Activated CD8-positive, alpha-beta memory T cell treated with anti-CD3 and anti-CD28 coated beads for 4 hours (primary cell): ENCODE measurements at regions not wholly inside any gene's neighbourhood (a gene's known extent, or its start where the extent isn't known, plus 50 kb on each side); places are given as distances from the start of the nearest gene placed in this dataset.

Experiments used
- DNase-seq, 2 donors: peaks; one replicate each; pipeline ENCODE4 v3.0.0-alpha.2; 2020; ENCODE audit warnings: low read depth in 2 of 2

DNA sequence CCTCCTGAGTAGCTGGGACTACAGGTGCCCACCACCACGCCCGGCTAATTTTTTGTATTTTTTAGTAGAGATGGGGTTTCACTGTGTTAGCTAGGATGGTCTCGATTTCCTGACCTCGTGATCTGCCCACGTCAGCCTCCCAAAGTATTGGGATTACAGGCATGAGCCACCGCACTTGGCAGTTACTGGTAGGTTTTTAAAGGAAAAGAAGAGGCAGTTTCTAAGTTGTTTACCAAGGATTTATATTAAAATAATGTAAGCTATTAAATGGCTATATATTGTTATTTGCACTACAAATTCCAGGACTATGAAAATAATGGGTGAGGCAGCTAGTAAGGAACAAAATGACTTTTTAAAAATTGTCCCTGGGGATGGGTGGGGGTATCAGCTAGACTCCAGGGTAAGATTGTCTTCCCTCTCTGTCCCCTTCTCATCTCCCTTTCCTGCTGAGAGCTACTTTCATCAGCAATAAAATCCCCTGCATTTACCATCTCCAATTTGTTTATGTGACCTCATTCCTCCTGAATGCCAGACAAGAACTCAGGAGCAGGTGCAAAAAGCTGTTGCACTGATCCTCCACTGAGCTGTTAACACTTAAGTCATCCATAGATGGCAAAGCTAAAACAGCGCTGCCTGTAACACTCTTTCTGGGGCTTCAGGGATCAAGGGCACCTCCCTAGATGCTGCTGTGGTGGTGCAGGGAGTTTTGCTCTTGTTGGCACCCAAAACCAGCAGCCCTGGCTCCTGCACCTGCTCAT, 165.2 kb downstream of the ZPLD1 start:
- DNase-seq: no peak

DNA sequence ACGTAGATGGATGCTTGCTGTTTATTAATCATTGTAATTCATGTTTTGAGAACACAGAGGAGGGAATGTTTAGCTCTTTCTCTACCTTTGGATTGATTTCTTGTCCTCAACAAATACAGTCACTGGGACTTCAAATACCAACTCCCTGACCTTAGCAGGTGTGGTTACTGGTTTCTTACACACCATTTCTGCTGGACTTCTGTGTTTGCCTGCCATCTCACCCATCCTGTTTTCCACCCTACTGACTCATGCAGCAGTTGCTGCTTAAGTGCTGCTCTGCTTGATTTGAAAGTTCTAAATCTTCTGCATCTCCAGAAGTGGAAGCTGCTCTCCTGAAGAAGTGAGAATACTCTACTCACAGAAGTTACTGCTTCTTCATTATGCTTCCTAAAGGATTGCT, 170.3 kb downstream of the ZPLD1 start:
- no peak for DNase-seq

DNA sequence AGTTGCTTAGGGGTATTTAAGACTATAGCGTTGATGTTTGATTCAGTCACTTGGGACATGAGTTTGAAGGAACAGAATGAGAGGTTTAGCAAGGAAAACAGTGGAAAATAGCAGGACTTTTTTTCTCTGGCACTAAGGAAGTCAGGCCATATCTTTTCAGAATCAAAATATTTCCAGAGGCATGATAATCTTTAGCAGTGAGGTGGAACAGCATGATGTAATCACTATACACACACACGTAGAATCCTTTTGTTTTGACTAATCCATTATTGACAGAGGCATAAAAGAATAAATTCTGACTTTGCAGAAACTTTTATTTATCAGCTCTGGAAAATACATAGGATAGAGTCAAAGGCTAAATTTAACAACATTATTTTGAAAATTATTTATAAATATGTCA, 174.1 kb downstream of the ZPLD1 start:
- no peak for DNase-seq

DNA sequence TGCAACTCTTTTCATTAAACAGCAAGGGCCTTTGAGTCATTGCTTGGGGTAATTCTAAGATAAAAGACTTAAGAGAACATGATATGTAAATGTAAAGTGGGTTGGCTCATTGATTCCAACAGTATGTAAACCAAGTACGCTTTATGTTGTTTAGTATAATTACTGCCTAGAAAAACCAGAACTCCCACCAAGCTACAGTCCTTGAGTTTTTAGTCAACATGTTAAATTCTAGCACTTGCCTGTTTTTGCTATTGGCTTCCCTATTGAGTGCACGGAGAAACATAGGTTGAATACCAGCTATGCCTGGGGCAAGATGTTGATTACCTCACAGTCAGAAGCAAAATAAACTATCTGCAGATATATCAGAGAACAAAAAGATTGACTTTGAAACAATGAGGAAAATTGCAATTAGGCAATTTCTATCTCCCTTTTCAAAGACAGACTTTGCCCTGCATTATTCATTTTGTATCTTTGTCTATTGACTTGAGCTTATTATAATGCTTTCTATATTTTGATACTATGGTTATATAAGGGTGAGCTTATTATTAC, 179.3 kb downstream of the ZPLD1 start:
- no peak for DNase-seq

DNA sequence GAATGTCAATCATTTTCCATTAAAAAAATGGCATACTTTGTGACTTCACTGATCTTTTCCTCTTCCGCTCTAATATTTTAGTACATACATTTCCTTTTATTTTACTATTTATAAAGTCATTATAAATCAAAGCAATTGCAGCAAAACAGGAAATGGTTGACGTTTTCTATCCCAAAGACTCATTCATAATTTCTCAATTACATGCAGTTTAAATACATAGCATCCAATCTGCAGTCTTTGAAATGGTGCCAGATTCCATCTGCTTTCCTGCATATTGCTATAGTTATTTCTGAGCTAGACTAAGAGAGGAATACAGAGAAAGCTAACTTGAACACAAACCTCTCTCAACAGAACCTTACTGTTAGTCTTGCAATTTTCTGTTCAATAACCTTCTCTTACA, 179.8 kb downstream of the ZPLD1 start:
- DNase-seq: no peak

DNA sequence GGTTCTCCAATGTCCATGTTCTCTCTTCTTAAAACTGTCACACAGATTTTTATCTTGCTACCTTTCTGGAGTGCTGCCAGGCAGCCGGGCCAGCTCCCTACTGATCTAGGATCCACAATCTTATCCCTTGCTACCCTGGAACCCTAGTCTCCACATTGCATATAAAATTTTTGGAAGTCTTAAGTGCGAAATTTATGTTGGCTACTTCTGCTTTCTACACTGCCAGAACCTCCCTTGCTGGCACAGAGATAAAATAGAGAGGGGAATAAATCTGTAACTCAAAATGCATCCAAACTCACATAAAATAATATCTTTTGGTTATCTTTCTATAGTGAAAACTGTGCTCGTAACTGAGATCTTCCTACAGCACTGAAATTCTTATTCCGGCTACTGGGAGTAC, 182.6 kb downstream of the ZPLD1 start:
- no peak for DNase-seq

DNA sequence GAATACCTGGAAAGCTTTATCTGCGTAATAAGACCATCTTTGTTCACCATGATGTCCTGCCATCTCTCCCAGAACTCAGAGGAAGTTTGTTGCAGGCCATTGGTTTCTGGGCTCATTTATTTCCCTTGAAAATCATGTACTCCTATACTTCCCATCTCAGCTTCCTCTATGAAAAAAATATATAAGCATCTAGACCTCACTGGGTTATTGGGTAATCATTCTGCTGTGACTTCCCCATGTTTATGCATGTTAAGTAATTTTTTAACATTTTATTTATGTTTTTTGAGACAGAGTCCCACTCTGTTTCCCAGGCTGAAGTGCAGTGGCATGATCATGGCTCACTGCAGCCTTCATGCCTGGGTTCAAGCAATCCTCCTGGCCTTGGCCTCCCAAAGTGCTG, 184.5 kb downstream of the ZPLD1 start:
- no peak for DNase-seq

DNA sequence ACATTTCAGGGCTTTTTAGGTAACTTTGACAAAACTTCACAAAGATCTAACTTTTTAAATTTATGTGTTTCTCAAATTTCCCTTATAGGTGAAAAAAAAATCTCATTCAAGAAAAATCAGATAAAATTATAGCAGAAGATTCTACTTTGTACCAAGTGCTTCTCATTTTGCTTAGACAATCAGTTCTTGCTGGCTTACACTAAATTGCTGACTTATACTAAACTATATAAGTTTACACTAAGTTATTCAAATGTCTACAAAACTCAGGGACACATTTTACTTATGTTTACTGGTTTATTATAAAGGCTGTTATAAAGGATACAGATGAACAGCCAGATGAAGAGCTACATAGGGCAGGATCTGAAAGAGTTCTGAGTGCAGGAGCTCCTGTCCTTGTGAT, 195.1 kb downstream of the ZPLD1 start:
- DNase-seq: no peak

DNA sequence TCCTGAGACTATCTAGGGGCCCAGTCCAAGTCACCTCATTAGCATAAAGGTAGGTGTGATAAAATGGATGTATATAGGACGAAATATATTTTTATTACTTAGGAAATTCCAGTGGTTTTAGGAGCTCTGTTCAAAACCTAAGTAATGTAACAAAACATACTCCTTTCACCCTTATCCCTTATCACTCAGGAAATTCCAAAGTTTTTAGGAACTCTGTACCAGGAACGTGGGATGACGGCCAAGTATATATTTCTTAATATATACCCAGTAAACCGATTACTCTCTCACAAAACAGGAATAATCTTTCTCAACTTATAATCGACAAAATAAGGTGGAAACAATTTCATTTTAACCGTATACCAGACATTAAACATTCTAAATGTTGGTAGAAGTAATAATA, 195.7 kb downstream of the ZPLD1 start:
- no peak for DNase-seq

DNA sequence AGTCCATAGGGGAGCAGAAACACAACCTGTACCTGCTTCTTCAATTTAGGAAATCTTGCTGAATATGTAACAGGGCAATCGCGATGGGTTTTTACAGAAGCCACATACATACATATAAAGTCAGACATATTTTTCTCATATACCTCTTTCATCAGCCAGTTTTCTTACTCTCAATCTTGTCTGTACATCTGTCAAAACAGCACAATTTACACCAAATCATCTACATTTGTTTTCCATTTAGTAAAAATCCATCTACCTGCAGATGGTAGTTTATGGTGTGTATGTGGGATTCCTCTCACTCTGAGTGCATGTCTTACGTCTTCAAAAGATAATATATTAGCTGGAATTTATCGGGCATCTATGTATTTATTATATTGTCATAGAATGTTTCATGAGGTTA, 208.7 kb downstream of the ZPLD1 start:
- DNase-seq: no peak

DNA sequence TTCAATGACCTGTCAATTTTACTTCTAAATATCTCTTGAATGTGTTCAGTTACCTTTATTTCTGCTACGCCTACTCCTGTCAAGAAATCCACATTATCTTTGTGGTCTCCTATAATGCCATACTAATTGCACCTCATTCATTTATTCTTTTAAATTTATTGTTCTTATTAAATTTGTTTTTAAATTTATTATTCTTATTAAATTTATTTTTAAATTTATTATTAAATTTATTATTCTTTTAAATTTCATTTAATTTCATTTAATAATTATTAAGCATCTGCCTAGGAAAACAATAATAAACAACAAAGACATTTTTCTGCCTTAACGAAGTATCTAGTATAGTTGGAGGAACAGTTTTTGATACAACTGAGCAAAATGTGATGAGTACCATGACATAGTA, 211.7 kb downstream of the ZPLD1 start:
- DNase-seq: no peak

DNA sequence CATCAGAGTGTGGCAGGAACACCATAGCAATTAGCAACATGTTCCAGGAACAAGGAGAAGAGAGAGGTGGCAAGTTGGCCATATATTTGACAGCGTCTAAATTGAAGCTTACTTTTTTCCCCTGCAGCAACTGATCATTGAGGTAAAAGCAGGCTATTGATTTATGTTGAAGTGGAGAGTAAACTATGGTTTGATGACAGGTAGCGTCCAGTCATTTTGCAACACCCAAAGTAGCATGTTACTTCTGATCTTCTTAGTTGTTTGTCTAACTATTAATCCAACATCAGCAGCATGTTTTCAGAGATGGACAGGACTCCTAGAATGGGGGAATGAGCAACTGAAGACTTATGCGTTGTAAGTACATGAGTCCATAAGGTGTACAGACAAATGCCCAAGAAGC, 225.8 kb downstream of the ZPLD1 start:
- no peak for DNase-seq

DNA sequence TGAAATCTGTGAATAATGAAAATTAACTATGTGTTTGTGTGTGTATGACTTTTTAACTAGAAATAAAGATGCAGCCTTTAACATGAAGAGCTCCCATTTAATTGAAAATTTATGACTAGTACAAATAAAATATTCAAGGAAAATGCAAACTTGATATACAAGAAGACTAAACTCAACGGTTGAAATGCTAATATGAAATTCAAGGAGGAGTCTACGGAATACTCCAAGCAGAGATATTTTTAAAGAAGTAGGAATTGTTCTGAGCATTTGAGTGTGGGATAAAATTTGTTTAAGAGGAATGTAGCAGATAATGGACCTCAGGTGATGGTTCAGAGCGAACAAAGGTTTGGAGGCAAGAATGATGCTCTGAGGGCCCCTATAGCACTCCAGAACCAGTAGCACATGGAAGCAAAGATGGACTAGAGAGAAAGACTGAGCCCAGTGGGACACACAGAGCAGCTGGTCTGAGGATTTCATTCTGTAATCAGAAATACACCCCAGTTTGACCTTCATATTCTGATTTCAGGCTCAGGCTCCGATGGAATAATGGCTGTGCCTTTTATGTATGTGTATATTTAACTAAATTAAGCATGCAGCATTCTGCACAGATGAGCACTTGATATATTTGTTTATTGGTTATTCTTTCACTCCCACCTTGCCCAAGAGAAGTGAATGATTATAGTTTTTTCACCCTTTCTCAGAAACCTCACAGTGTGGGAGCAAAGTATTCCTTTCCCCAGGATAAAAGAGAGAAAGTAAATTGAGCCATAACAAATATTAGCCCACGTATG, 227.1 kb downstream of the ZPLD1 start:
- no peak for DNase-seq

DNA sequence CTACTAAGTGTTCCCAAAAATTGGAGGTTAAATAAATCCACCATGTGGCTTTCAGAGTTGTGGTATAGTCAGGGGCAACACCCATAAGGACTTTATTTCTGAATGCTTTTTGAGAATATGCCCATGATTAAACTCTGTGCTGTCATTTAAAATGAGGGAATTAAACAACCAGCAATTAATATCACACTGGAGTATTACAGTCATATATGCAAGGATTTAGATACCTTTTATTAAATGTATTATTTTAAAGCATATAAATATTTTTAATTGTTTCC, 227.6 kb downstream of the ZPLD1 start:
- DNase-seq: no peak

DNA sequence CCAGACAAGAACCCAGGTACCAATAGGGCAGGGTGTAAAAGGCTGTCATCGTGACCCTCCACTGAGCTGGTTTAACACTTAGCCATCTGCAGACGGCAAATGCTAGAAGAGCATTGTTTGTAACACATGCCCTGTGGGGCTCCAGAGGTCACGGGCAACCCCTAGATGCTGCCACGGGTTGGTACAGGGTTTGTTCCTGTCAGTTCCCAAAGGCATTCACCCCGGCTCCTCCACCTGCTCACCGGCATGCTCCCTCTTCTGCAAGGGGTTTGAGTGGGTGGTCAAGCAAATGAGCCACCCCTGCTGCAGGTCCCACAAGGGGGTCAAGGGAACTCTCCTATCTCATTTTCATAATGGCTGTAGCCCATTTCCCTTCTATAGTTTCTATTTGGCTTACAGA, 229.3 kb downstream of the ZPLD1 start:
- DNase-seq: no peak

DNA sequence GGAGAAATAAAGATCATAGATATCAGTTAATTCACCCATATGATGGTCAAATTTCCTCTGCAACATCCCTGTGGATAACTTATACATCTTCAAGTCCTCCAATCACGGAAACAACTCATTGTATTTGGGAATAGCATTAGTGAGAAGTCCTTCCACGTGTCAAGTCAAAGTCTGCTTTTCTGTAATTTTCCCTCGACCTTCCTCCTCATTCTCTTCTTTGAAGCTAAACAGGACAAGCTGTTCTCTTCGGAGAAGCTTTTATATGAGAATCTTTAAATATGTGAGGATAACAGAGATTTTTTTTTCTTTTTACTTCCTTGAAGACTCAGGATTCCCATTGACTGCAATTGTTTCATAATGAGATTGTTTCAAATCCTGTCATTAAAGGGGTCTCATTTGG, 230.4 kb downstream of the ZPLD1 start:
- no peak for DNase-seq

DNA sequence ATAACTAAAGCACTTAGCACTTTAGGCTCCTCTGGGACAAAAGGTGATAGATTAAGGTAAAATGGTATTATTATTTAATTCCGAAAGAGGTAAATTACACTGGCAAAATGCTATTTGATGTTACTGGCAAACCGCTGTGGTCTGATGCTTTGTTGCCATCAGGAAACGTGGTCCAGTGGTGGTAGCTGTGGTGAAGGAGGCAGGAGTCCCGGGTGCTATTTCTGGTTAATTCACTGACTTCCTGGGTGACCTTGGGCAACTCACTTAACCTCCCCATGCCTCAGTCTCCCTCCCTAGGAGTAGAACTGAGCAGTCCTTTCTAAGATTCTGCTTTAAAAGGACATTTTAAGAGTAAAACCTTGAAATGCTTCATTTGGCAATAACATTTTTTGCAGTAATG, 233.4 kb downstream of the ZPLD1 start:
- no peak for DNase-seq

DNA sequence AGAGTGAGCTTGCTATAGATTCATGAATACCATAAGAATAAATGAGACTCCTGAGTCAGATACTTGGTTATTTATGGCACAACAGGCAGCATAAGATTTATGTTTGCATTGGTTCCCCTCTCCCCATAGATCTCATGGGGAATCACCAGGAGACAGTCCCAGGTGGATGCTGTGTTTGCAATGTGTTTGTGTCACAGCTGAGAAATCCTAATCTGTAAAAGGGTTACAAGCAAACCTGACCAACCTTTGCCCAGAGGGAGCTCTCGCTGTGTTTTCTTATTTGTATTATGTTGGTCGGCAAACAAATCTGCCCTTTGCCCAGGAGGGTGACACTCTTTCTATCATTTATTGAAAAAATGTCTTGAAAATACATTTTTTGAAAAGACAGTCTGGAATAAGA, 236.2 kb downstream of the ZPLD1 start:
- DNase-seq: no peak

DNA sequence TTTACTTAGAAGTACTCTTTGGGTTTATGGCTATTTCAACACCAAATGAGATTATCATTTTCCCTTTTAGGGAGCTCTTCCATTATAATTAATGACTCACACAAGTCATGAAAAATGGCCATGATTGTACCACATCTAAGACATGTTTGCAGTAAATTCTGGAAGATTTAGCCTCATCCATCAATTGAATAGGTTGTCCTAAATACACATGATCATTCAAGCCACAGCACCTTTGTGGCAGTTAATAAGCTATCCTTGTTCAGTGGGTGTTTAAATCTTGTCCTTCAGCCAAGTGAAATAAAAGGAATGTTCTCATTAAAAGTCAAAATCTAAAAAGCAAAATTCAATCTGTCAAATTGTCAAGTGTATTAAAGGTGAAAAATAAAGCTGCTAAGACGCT, 237.5 kb downstream of the ZPLD1 start:
- no peak for DNase-seq

DNA sequence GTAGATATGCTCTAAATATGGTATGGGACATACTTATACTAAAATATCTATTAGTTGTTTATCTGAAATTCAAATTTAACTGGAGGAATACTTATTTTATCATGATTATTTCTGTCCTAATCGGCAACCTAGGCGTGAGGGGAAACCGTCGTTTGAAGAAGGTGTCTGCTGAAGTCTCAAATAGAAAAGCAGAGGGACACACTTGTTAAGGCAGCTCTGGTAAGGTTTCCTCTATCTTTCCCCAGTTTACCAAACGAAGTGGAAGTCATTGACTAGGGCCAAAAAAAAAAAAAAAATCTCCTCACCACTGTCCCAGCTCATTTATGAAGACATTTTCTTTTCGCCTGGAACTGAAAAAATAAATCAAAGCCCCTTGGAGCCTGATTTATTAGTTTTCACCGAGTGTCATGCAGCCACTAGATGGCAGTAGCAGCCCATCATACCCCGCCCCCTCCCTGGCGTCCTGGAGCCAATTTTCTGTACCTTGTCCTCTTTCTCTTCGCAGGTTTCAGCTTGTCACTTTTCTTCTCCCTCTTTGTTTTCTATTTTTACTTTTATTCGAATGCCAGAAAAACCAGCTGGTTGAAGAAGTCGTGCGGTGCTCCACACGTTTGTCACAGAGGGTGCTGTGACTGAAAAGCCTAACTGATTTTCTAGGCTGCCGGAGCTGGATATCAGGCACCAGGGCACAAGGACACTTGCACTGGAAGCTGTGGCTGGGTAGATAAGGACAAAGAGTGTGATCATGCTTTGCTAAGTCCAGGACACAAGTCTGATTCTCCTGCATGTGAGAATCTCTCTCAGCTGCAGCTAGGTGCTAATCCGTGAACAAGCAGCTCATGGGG, 238.7 kb downstream of the ZPLD1 start:
- DNase-seq: peak; percentile 11 to 17

DNA sequence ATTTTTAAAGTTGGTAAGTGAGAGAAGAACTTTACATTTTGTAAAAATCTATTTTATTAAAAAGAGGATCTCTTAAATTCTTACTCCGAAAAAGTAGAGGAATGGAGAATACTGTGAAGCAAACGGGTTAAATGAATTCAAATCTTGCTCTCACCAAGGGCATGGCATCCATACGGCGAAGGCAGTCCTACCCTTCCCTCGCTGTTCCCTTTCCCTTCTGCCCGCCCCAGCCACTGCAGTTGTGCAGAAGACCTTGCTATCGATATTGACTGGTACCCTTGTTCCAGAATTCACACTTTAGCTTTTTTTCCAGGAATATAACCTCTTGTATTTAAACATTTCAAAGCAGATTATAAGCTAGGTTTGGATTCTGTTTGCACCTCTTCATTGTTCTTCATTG, 239.5 kb downstream of the ZPLD1 start:
- no peak for DNase-seq

DNA sequence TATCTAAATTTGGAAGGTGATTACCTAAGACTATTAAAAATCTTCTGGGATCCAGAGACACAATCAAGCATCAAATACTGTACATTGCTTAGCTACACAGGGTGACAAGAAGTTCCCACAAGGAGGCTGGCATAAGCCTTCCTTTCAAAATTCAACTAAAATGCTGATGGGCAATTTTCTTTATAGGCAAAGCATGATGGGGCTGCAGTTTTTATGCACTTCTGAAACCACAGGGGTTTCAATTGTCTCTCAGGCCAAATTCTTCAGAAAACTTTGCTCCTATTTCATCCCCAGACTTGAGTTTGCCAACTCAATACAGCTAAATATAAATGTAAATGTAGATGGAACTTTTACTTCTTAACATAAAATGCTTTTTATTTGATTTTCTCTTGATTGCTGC, 241.6 kb downstream of the ZPLD1 start:
- DNase-seq: no peak

DNA sequence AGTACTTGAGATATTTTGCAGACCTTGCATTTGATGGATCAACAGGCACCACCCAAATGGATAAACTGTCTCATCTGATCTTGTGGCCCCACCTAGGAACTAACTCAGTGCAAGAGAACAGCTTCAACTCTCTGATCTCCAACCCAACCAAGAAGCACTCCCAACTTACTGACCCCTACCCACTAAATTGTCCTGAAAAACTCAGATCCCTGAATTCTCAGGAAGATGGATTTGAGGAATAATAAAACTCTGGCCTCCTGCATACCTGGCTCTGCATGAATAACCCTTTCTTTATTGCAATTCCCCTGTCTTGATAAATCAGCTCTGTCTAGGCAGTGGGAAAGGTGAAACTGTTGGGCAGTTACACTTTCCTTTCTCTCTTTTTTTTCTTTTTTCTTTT, 247.9 kb downstream of the ZPLD1 start:
- no peak for DNase-seq
